ENCODE measurements at regions not wholly inside any gene's neighbourhood (a gene's known extent, or its start where the extent isn't known, plus 50 kb on each side); places are given as distances from the start of the nearest gene placed in this dataset.

GRCh38 chr5:116740771-116741170 is 166.1 kb upstream of the SEMA6A start:
- DNase-seq (ENCODE audit: low read depth, low spot score) (no peak), FAIRE-seq (no peak)
- TF ChIP-seq CTCF (optimal IDR thresholded peaks at IDR 0.05 in 1 of 3, IDR thresholded peaks at IDR 0.05 in 1 of 3, conservative IDR thresholded peaks at IDR 0.05 in 1 of 3; ENCODE audit: extremely low read depth in 1 of 3, insufficient read depth in 2 of 3, low read length in 3 of 3) (no peak), EZH2 (IDR thresholded peaks at IDR 0.05; ENCODE audit: low read length) (no peak)
- dilution Hi-C loops (cut with MboI; ENCODE audit: extremely low pct_ligation_motif_present, low sequenced_read_pairs), result no loop called here
- Histone ChIP-seq H3K36me3 (ENCODE audit: control insufficient read depth in 2 of 2, extremely low read depth in 1 of 2, insufficient read depth in 2 of 2, low read length in 2 of 2) (no peaks in the 10 kb centered on the region), H2AFZ (ENCODE audit: control insufficient read depth, low read length) (no peak overlapping the region), H3K9me1 (ENCODE audit: control insufficient read depth, extremely low read depth, insufficient read depth, low read length) (no peaks in the 10 kb centered on the region), H4K20me1 (ENCODE audit: control insufficient read depth, extremely low read depth, insufficient read depth, low read length) (no peaks in the 10 kb centered on the region), H3K4me3 (ENCODE audit: control insufficient read depth in 2 of 3, extremely low read depth in 1 of 3, insufficient read depth in 2 of 3, low read depth in 1 of 3, low read length in 3 of 3) (no peak overlapping the region), H3K27ac (ENCODE audit: control insufficient read depth, insufficient read depth, low read length) (no peak overlapping the region), H3K4me2 (ENCODE audit: control insufficient read depth, extremely low read depth, insufficient read depth, low read depth, low read length) (no peak overlapping the region), H3K9ac (ENCODE audit: control insufficient read depth, extremely low read depth, insufficient read depth, low read length) (no peak overlapping the region), H3K27me3 (ENCODE audit: control insufficient read depth, extremely low read depth, insufficient read depth, low read length) (peaks cover 3% of the 10 kb centered on the region), H3K4me1 (ENCODE audit: control insufficient read depth, extremely low read depth, insufficient read depth, low read length) (no peaks in the 10 kb centered on the region), H3K79me2 (ENCODE audit: control insufficient read depth, insufficient read depth, low read length) (no peaks in the 10 kb centered on the region), H3K9me3 (ENCODE audit: control insufficient read depth, low read depth, low read length) (no peaks in the 10 kb centered on the region)

DNA sequence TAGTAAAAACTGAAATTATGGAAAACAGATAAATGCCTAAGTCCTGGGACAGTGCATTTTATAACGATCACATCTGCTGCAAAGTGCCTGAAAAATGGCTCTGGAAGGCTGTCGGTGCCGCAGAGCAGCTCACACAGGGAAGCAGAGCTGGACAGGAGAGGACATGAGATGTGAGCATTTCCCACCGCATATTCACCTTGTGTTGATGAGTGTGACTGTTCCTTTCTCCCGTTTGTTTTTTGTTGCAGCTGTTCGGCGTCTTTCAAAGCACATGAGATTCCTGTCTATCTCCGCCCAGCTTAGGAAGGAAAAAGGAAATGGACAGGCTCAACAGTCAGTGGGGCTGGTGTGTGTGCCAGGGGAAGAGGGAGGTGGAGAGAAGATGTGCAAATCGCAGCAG is 164.9 kb upstream of the SEMA6A start:
- FAIRE-seq, result no peak
- no peaks in the 10 kb centered on the region for H3K4me1 ChIP-seq (ENCODE audit: control insufficient read depth, extremely low read depth, insufficient read depth, low read length)
- no peaks in the 10 kb centered on the region for H3K36me3 ChIP-seq (ENCODE audit: control insufficient read depth in 2 of 2, extremely low read depth in 1 of 2, insufficient read depth in 2 of 2, low read length in 2 of 2)
- no peaks in the 10 kb centered on the region for H4K20me1 ChIP-seq (ENCODE audit: control insufficient read depth, extremely low read depth, insufficient read depth, low read length)
- no peaks in the 10 kb centered on the region for H3K9me1 ChIP-seq (ENCODE audit: control insufficient read depth, extremely low read depth, insufficient read depth, low read length)
- no peak overlapping the region for H3K27ac ChIP-seq (ENCODE audit: control insufficient read depth, insufficient read depth, low read length)
- dilution Hi-C loops (cut with MboI; ENCODE audit: extremely low pct_ligation_motif_present, low sequenced_read_pairs), result no loop called here
- H3K9me3 ChIP-seq (ENCODE audit: control insufficient read depth, low read depth, low read length), result no peaks in the 10 kb centered on the region
- peaks cover 3% of the 10 kb centered on the region for H3K27me3 ChIP-seq (ENCODE audit: control insufficient read depth, extremely low read depth, insufficient read depth, low read length)
- H2AFZ ChIP-seq (ENCODE audit: control insufficient read depth, low read length), result no peak overlapping the region
- no peaks in the 10 kb centered on the region for H3K79me2 ChIP-seq (ENCODE audit: control insufficient read depth, insufficient read depth, low read length)
- H3K9ac ChIP-seq (ENCODE audit: control insufficient read depth, extremely low read depth, insufficient read depth, low read length), result no peak overlapping the region
- TF ChIP-seq CTCF (optimal IDR thresholded peaks at IDR 0.05 in 1 of 3, IDR thresholded peaks at IDR 0.05 in 1 of 3, conservative IDR thresholded peaks at IDR 0.05 in 1 of 3; ENCODE audit: extremely low read depth in 1 of 3, insufficient read depth in 2 of 3, low read length in 3 of 3), result no peak
- no peak for TF ChIP-seq EZH2 (IDR thresholded peaks at IDR 0.05; ENCODE audit: low read length)
- H3K4me3 ChIP-seq (ENCODE audit: control insufficient read depth in 2 of 3, extremely low read depth in 1 of 3, insufficient read depth in 2 of 3, low read depth in 1 of 3, low read length in 3 of 3), result no peak overlapping the region
- DNase-seq (ENCODE audit: low read depth, low spot score), result no peak
- no peak overlapping the region for H3K4me2 ChIP-seq (ENCODE audit: control insufficient read depth, extremely low read depth, insufficient read depth, low read depth, low read length)

Data from keratinocyte (primary cell).